ENCODE measurements at regions not wholly inside any gene's neighbourhood (a gene's known extent, or its start where the extent isn't known, plus 50 kb on each side); places are given as distances from the start of the nearest gene placed in this dataset.

- POLR2A ChIA-PET, result no interaction called here
- no peak overlapping the region for H3K4me2 ChIP-seq (ENCODE audit: insufficient read depth, low read length)
- BruUV-seq (replicated peaks), result no TSS peak
- no peaks in the 10 kb centered on the region for H3K9me3 ChIP-seq (replicated peaks; ENCODE audit: control insufficient read depth, insufficient read depth, low read depth, low read length)
- FAIRE-seq (no peak), DNase-seq (ENCODE audit: extremely low read depth in 1 of 4, low spot score in 3 of 4) (no peak), ATAC-seq (no peak)
- no peak overlapping the region for H3K9ac ChIP-seq (ENCODE audit: insufficient read depth in 1 of 2, low read depth in 2 of 2, low read length in 2 of 2)
- no peaks in the 10 kb centered on the region for H3K27me3 ChIP-seq (ENCODE audit: control insufficient read depth in 2 of 2, insufficient read depth in 2 of 2, low read length in 2 of 2)
- no peaks in the 10 kb centered on the region for H3K36me3 ChIP-seq (ENCODE audit: control insufficient read depth, insufficient read depth, low read length)
- intact Hi-C loops (cut with micrococcal nuclease), result no loop called here
- H3K79me2 ChIP-seq (ENCODE audit: control insufficient read depth, insufficient read depth, low read length), result no peaks in the 10 kb centered on the region
- H3K27ac ChIP-seq (ENCODE audit: extremely low read depth, low read depth, low read length), result no peak overlapping the region
- 0% methylated on average over 2 of the region's 2 CpGs for WGBS (ENCODE audit: insufficient coverage, low coverage, missing lambda C conversion rate)
- TF ChIP-seq ATF1 (CRISPR knock-in tag; IDR thresholded peaks at IDR 0.05), result no peak
- no peak for TF ChIP-seq ATF1 (tag; IDR thresholded peaks at IDR 0.05)
- TF ChIP-seq RUNX1 (IDR thresholded peaks at IDR 0.05; ENCODE audit: low read depth), result no peak
- no peak overlapping the region for H3K4me3 ChIP-seq
- CTCF ChIA-PET (ENCODE audit: low intra/inter-chr PET ratio), result no interaction called here
- H3K9me1 ChIP-seq (ENCODE audit: control insufficient read depth, insufficient read depth, low read length), result no peaks in the 10 kb centered on the region
- H3K4me1 ChIP-seq (replicated peaks in 1 of 2; ENCODE audit: control insufficient read depth in 2 of 2, insufficient read depth in 2 of 2, low read length in 2 of 2), result no peaks in the 10 kb centered on the region
- H2AFZ ChIP-seq (ENCODE audit: low read depth, low read length), result no peak overlapping the region
- in situ Hi-C loops (cut with MboI), result no loop called here
- H4K20me1 ChIP-seq (replicated peaks; ENCODE audit: control insufficient read depth, insufficient read depth, low read length), result no peaks in the 10 kb centered on the region
Observed at GRCh38 chr21:28437061-28437460, 555.6 kb downstream of the LTN1 start.

GRCh38 chr21:28436286-28436932 lies 556.3 kb downstream of the LTN1 start:
- POLR2A ChIA-PET, result no interaction called here
- no peak for DNase-seq (ENCODE audit: extremely low read depth in 1 of 4, low spot score in 3 of 4)
- 0% methylated on average over 2 of the region's 2 CpGs for WGBS (ENCODE audit: insufficient coverage, low coverage, missing lambda C conversion rate)
- Histone ChIP-seq H3K27ac (ENCODE audit: extremely low read depth, low read depth, low read length) (no peak overlapping the region), H3K4me1 (replicated peaks in 1 of 2; ENCODE audit: control insufficient read depth in 2 of 2, insufficient read depth in 2 of 2, low read length in 2 of 2) (no peaks in the 10 kb centered on the region), H3K4me3 (no peak overlapping the region), H3K9me3 (replicated peaks; ENCODE audit: control insufficient read depth, insufficient read depth, low read depth, low read length) (no peaks in the 10 kb centered on the region), H3K9me1 (ENCODE audit: control insufficient read depth, insufficient read depth, low read length) (no peaks in the 10 kb centered on the region), H4K20me1 (replicated peaks; ENCODE audit: control insufficient read depth, insufficient read depth, low read length) (no peaks in the 10 kb centered on the region), H3K9ac (ENCODE audit: insufficient read depth in 1 of 2, low read depth in 2 of 2, low read length in 2 of 2) (no peak overlapping the region), H3K79me2 (ENCODE audit: control insufficient read depth, insufficient read depth, low read length) (no peaks in the 10 kb centered on the region), H3K27me3 (ENCODE audit: control insufficient read depth in 2 of 2, insufficient read depth in 2 of 2, low read length in 2 of 2) (no peaks in the 10 kb centered on the region), H2AFZ (ENCODE audit: low read depth, low read length) (no peak overlapping the region), H3K36me3 (ENCODE audit: control insufficient read depth, insufficient read depth, low read length) (no peaks in the 10 kb centered on the region), H3K4me2 (ENCODE audit: insufficient read depth, low read length) (no peak overlapping the region)
- FAIRE-seq, result no peak
- CTCF ChIA-PET (ENCODE audit: low intra/inter-chr PET ratio), result interaction anchor here (0.7 kb wide), 1 partner anchor 377 kb away, joined by 3 read pairs; no protein-coding TSS in a partner anchor
- in situ Hi-C loops (cut with MboI) (no loop called here), intact Hi-C loops (cut with micrococcal nuclease) (no loop called here)
- BruUV-seq (replicated peaks), result no TSS peak
- ATAC-seq, result no peak
- TF ChIP-seq ZNF282 (CRISPR knock-in tag; IDR thresholded peaks at IDR 0.05), result no peak
- no peak for TF ChIP-seq ZFPM2 (CRISPR knock-in tag; IDR thresholded peaks at IDR 0.05)
- TF ChIP-seq PHB (CRISPR knock-in tag; IDR thresholded peaks at IDR 0.05), result no peak
- no peak for TF ChIP-seq LEF1 (IDR thresholded peaks at IDR 0.05)
- TF ChIP-seq RCOR1 (IDR thresholded peaks at IDR 0.05; ENCODE audit: borderline replicate concordance in 1 of 2, low read depth in 2 of 2, low read length in 2 of 2), result no peak
- no peak for TF ChIP-seq KLF6 (CRISPR knock-in tag; IDR thresholded peaks at IDR 0.05; ENCODE audit: borderline replicate concordance)
- no peak for TF ChIP-seq BRD9 (IDR thresholded peaks at IDR 0.05; ENCODE audit: low read depth, partially characterized antibody)
- TF ChIP-seq ZNF253 (CRISPR knock-in tag; conservative IDR thresholded peaks at IDR 0.05), result no peak
- TF ChIP-seq, protein P1, sequence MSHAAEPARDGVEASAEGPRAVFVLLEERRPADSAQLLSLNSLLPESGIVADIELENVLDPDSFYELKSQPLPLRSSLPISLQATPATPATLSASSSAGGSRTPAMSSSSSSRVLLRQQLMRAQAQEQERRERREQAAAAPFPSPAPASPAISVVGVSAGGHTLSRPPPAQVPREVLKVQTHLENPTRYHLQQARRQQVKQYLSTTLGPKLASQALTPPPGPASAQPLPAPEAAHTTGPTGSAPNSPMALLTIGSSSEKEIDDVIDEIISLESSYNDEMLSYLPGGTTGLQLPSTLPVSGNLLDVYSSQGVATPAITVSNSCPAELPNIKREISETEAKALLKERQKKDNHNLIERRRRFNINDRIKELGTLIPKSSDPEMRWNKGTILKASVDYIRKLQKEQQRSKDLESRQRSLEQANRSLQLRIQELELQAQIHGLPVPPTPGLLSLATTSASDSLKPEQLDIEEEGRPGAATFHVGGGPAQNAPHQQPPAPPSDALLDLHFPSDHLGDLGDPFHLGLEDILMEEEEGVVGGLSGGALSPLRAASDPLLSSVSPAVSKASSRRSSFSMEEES (CRISPR knock-in tag; IDR thresholded peaks at IDR 0.05), result no peak
- no peak for TF ChIP-seq RBM25 (IDR thresholded peaks at IDR 0.05; ENCODE audit: low read depth, low read length, severe bottlenecking)
- TF ChIP-seq RBBP5 (IDR thresholded peaks at IDR 0.05; ENCODE audit: borderline replicate concordance, insufficient read depth, low read length, poor library complexity, severe bottlenecking), result no peak
- no peak for TF ChIP-seq ZNF444 (CRISPR knock-in tag; IDR thresholded peaks at IDR 0.05)
- TF ChIP-seq ZNF324 (CRISPR knock-in tag; IDR thresholded peaks at IDR 0.05), result no peak
- no peak for TF ChIP-seq ZNF766 (CRISPR knock-in tag; conservative IDR thresholded peaks at IDR 0.05)
